ENCODE measurements at regions not wholly inside any gene's neighbourhood (a gene's known extent, or its start where the extent isn't known, plus 50 kb on each side); places are given as distances from the start of the nearest gene placed in this dataset.
"Not testable (repeated sequence)": the region's sequence is repeated elsewhere in the genome, so short reads cannot be mapped to it uniquely, and the experiment has no call there.

DNA sequence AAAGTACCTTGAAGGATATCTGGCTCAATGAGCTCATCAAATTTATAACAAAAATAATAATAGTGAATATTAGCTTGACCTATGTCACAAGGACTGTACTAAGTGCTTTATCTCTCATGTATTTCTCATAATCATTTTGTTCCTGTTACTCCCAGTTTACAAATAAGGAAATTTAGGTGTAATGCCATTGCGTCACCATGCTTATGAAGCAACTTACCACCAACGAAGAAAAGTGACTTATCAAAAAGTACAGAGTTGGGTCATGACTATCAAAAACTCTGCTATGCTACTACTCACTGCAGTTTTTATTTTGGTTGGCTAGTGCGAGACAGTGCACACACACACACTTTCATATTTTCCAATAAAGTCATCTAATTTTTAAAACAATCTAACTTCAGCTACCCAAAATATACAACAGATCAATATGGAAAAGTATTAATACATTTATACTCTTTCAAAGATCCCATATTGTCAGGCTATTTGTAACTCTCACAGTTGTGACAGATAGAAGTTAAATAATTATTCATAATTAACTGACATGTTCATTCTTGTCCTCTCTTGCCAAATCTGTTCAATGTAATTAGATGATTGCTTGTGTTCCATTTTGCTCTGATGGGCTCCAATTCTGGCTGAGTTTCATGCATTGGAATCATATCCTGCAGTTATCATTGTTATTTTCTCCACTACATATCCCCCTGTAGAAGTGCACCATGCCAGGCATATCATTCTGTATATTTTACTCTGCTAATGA, 119.4 kb downstream of the KCNJ2 start:
- DNase-seq: peak; percentile 49

DNA sequence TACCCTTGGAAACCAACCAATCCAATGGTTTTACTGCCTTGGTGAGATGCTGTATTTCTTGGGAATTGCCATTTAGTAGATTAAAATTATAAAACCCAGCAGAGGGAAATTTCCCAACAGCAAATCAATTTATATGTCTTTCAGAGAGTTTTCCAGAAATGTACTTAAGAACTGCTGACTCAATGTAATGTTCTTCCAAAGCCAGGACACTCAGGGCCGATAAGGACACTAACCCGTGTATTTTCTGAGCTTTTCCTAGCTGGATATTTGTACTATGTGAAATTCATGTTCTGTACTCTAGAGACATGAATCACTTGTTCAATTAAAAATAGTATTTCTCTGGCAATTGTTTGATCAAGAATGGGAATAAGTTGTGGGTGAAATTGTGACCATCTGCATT, 121.4 kb downstream of the KCNJ2 start:
- no peak for DNase-seq

DNA sequence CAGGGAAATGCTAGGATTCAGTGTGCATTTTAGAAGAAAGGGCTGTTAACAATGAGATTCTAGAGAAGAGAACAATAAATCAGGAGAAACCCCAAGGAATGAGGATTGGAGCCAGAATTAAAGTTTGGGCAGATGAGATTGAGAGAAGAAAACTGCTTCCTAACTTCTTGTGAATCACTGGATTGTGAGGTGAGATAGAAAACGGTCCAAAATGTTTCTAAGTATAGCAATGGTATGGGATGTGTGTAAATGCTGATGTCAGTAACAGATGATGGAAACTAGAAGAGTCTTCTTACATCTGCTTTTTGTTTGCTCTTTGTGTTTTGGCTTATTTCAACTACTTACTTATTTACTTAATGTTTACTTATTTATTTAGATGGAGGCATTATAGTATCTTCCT, 123.0 kb downstream of the KCNJ2 start:
- no peak for DNase-seq

DNA sequence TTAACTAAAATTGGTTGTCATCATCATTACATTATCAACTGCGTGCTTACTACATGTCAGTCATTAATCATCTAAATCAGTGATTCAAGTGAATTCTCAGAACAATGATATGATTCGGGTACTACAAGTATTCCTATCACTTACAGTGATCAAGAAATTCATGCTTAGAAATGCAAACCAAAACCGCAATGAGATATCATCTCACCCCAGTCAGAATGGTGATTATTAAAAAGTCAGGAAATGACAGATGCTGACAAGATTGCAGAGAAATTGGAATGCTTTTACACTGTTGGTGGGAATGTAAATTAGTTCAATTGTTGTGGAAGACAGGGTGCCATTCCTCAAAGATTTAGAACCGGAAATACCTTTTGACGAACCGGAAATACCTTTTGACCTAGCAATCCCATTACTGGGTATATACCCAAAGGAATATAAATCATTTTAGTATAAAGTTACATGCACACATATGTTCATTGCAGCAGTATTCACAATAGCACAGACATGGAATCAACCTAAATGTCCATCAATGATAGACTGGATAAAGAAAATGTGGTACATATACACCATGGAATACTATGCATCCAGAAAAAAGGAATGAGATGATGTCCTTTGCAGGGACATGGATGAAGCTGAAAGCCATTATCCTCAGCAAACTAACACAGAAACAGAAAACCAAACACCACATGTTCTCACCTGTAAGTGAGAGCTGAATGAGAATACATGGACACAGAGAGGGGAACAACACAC, 124.4 kb downstream of the KCNJ2 start:
- DNase-seq: not testable (repeated sequence)

DNA sequence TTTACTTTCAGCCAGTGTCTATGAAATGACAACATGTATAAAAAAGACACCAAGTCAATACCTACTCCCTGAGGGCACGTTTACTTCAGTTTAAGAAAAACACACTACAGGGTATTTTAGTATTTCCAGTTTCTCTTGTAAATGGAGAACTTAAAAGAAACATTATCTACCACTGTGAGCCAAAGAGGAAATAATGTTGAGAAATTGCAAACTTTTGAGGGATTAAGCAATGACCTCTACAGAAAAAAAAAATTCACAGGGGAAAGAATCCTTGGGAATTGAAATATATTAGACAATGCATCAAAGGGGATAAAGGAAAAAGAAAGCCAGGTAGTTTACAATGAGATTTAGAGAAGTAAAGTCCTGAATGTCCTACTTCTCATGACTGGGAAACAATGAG, 126.0 kb downstream of the KCNJ2 start:
- no peak for DNase-seq

DNA sequence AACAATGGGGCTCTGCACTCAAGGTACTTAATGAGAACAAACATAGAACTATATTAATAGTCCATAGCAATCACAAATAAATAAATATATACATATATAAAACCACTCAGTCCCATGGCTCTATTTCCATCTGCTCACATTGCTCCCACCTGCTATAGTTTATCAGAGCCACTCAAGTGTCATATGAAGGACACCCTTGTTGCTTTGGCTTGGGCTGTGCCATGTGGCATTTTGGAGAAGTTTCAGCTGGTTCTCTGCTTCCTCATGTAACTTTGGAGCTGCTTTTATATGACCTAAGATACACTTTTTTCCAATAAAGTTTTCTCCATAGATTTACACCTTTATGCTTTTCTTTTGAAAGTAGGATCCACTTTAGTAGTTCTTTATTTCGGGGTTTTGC, 126.4 kb downstream of the KCNJ2 start:
- no peak for DNase-seq

DNA sequence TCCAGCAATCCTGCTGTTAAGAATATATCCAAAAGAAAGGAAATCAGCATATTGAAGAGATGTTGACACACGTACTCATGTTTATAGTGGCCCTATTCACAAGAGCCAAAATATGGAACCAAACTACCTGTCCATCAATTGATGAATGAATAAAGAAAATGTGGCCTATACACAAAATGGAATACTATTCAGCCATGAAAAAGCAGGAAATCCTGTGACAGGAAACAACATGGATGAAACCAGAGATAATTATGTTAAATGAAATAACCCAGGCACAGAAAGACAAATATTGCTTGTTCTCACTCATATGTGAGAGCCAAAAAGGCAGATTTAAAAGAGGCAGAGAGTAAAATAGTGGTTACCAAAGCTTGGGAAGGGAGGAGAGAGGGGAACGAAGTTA, 127.1 kb downstream of the KCNJ2 start:
- no peak for DNase-seq

DNA sequence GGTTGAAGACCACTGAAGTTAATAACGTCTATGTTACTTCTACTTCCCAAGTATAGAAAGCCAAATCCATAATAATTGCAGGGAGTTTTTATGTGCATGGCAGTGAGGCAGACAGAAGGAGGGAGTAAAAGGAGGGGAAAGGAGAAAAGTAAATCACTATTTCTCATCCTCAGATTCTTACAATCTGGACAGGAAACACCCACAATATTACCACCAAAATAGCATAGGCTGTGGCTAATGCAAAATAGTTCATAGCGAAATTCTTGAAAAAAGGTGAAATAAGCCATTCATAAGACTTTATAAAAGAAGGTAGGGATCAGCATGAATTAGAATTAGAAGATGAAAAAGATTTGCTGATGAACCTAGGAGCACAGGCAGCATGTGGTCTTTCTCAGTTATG, 128.1 kb downstream of the KCNJ2 start:
- no peak for DNase-seq

DNA sequence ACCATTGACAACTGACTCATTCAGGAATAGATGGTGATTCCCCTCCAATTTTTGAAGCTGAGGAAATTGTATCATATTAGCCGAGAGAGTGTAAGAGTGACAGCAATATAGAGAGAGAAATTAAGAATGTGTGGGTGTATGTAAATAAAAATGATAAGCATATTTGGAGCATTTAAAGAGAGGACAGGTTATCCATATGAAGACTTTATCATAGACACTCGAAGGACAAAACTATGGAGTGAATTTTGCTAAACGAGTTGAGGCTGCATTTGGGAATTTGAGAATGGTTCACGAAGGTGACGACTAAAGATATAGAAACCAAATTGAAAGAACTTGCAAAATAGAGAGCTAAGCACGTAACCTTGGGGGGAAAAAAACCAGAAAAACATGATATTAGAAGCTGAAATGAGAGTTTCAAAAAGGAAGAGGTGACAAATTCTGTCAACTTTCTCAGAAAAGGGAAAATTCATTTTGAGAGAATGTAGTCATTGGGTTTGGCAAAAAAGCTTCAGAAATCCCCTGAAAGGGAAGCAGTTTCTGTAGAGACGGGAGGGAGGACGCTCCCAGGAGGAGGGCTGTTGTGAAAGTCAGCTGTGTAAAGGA, 129.7 kb downstream of the KCNJ2 start:
- no peak for DNase-seq

DNA sequence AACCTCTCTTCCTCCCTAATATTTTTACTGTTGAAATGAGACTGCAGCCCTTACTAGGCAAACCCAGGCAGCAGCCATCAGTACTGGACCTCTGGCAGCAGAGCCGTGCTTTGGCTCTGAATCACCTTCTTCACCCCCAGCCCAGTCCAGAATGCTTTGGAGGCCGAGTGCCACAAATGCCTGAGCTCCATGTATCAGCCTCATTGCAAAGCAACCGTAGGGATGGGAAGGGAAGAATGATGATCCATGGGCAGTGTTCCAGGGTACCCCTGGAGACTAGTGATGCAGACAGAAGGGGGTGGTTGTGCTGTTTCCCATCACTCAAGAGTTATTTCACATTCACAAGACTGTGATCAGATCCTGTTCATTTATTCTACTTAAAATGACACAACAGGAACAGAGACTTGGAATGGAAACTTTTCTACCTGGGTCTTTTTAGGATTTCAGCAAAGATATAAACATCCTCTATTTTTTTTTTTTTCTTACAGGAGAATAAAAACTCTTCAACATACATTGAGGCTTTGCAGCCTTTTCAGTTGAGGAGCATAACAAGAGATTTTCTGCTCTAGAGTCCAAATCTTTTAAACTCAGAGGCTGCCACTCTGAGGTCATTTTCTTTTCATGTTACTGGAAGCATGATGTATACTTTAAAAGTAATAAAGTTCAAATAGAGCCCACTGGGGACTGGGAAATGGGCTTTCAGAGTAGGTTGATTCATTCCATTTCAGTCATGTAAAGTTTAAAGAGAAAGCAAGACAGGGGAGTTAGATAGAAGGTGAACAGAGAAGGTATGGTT, 138.3 kb downstream of the KCNJ2 start:
- DNase-seq: no peak

DNA sequence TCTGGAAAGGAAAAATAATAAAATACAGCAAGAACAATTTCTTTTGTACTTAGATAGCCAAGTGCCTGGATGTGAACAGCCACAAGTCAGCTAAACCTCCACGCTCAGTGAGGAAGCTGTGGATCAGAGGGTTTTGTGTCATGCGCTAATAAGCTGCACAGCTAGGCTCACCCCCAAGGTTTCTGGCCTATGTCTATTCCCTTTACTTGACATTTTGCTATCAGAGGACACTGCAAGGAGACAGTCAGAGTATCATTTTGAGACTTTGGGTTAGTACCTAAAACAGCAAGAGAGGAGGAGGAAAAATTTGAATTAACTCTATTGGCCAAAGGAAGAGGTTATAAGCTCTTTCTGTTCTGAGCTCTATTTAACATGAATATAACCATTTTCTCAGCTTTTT, 139.3 kb downstream of the KCNJ2 start:
- no peak for DNase-seq

DNA sequence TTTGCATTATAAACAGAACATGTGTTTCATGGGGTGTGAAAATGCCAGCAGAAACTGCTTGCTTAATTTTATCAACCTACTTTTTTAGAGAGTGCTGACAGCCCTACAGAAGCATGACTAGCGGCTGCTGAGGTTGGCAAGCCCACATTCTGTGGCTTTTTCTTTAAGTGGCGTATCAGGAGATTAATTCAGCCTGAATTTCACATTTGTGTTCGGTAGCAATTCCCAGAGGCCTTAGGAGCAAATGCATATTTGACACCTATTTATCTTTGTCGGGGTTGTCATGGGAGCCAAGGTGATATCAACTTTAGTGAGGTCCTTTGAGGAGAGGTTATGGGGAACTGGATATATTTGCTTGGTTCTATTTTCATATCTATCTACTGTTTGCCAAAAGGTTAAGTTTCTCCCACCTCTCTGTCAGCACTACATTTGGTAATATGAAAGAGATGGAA, 140.9 kb downstream of the KCNJ2 start:
- DNase-seq: no peak

DNA sequence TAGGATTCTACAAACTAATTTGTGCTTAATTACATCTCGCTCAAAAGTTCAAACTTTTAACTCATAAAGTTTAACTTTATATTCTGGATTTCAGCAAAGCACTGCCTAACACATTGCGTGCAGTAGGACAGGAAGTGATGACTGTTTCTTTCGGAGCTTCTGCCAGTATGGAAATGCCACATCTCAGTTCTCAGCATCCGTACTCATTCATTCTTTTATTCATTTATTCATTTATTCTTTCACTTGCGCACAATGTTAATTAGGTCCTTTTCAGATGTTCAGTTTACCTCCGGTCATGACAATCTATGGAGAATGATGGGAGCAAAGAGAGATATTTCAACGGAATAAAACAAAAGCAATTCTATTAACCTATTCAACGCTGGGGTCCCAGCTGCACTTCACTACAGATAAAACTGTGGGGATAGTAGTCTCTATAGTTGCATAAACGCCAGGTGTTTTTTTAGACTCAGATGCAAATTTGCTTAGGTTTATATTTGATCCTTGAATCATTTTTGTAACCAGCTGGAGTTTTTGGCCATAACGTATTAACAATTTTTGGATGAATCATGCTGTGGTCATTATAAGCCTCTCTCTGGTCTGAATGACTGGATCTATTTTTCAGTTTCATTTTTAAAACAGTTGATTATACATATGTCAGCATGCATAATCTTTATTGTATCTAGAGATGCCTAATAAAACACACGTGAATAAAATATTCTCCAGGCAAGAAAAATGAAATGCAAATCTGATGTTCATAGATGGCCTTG, 143.9 kb downstream of the KCNJ2 start:
- DNase-seq: no peak

DNA sequence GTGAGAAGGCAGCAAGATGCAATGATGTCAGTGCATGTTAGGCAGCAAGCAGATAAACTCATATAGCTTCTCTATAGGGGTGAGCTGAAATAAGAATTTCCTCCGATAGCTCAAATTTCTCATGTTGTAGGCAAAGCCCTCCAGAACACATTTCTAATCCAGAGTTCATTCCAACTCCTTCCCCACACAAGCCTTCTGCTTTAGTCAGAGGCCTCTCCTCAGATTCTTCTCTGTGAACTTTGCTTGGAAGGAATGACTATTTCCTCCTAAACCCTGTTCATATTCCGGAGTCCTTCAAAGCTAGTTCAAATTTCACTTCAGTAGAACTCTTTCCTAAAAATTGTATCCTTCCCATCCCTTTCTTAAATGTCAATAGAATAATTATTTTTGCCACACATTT, 144.8 kb downstream of the KCNJ2 start:
- DNase-seq: no peak

DNA sequence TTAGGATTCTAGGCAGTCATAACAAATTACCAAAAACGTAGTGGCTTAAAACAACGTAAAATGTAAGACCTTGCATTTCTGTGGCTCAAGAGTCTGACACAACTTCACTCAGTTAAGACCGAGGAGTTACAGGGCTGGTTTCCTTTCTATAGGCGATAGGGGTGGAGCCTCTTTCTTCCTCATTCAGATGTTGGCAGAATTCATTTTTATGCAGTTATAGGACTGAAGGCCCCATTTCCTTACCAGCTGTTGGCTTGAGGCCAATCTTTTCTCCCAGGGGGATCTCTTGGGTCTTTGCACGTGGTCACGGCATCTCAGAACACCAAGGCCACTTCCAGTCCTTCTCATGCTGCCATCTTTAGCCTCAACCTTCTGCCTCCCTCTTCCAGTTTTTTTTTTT, 145.2 kb downstream of the KCNJ2 start:
- DNase-seq: no peak

DNA sequence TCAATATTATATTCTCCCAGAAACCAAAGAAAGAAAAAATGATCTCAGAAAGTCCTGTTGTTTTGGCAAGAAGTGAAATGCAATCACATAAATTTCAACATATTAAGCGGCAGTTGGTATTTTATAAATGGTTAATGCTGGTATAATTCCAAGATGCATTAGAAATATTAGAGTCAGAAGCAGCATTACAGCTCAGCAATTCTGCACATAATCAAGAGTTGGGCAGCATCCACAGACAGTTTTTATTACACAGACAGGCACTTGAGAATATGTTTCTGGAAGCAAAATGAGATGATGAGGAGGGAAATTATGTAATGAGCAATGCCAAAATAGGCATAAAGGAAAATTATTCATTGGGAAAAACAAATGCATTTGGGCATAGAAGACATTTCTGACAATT, 148.1 kb downstream of the KCNJ2 start:
- DNase-seq: no peak

DNA sequence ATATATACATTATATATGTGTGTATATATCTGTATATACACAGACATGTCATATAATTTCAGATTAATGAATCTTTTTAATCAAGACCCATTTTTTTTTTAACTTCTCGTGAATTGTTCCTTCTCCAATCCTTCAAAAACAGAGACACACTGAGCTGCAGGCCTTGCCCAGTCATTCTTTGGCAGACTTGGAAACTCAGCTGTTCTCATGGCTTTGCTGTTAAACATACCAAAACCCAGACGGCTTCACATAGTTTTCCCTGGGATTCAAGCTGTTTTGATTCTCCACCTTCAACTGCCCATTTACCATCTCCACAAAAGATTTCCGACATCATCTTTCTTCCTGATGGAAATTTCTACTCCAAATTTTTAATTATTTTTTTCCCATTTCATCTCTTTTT, 148.7 kb downstream of the KCNJ2 start:
- no peak for DNase-seq

DNA sequence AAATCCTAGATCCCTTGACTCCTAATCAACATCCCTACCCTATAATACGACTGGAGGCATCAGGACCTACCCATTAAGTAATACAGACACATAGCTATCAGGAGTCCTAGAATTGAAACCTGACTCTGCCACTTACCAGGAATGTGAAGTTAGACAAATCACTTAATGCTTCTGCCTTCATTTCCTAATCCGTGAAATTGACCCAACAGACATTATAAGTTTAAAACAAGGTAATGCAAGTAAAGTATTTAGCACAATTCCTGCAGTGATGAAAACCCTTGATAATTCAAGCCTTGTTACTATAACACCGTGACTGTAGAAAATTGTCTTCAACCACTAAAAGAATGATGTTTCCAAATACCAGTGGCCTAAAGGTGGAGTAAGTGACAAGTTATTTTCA, 150.2 kb downstream of the KCNJ2 start:
- DNase-seq: no peak

DNA sequence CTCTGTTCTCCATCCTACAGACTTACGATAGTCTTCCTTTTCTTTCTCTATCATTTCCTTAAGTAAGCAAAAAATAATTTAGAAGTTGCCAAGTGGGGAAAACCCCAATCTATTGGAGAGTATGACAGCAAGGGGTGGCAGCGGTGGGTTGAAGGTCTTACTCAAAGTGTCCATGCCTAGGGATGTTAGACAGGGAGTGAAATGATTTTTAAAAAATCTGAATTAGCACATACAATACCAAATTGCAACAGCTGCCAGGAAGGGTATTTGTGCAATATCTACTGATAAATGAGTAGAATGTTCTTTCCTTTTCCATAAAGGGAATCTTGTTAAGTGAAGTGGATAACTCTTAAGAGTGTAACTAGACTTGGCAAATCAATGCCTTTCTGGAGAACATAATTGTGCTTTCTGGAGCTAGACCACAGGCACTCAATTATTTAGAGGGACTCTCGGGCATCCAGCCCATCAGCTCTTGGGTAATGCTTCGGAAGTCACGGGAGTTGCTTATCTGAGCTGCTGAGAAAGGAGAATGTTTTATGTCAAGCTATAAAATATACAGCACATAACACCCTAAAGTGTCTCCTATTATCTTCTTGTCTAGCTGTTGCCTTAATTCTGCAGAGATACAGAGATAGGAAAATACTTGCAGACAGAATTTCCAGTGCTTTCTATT, 151.5 kb downstream of the KCNJ2 start:
- DNase-seq: peak; percentile 14

DNA sequence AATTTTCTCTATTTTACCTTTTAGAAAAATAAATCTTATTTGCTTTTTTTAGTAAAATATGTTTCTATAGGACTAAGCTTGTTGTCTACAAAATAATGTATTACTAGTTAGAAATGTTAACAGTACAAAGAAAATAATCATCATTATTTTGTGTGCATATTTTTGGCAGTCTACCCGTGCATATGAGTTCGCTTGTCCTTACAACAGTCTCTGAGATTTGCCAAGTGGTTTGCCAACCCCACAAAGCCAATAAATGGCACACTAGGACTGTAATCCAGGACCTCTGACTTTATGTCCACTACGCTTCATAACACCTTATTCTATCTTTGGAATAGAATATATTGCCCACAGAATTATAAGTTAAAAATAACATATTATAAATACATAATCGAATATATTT, 152.0 kb downstream of the KCNJ2 start:
- no peak for DNase-seq

DNA sequence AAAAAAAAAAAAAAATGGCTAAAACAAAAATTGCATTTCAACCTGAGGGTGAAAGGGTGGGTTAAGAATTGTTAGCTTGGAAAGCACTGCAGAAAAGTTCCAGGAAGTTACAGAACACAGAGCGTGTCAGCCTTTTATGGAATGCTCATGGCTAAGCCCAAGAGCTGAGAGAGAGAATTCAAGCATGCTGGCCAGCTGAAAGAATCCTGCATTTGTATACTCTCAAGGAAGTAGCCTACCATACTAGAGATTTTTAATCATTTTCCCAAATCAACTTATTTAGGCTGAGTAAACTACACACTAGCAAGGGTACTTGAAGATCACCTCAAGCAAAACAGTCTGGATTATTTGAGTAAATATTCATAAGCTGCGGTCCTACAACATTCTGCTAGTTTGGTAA, 153.9 kb downstream of the KCNJ2 start:
- no peak for DNase-seq

DNA sequence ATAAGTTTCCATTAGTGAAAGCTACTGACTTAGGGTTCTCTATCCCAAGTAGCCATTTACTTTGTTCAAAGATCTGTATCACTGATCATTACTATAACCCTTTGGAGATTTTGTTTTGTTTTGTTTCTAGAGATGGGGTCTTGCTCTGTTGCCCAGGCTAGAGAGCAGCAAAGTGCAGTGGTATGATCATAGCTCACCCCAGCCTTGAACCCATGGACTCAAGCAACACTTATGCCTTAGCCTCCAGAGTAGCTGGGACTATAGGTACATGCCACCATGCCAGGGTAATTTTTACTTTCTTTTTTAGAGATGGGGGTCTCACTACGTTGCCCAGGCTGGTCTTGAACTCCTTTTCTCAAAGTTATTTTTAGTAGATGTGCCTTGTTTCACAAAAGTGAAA, 154.7 kb downstream of the KCNJ2 start:
- DNase-seq: no peak
